HG03469 (cell line): ENCODE measurements at regions not wholly inside any gene's neighbourhood (a gene's known extent, or its start where the extent isn't known, plus 50 kb on each side); places are given as distances from the start of the nearest gene placed in this dataset.
"Not testable (repeated sequence)": the region's sequence is repeated elsewhere in the genome, so short reads cannot be mapped to it uniquely, and the experiment has no call there.

Experiments
- ATAC-seq: cut with Tn5 transposase; IDR thresholded peaks from one replicate; pipeline ENCODE4 v1.9.1; 2021; ENCODE audit warnings: mild to moderate bottlenecking, moderate library complexity, moderate number of reproducible peaks; ENCODE audit not compliant: unreplicated experiment

- ATAC-seq: no peak
Observed at GRCh38 chr6:170199716-170200115, 91.2 kb downstream of the DLL1 start.

GRCh38 chr6:170198298-170198697 lies 92.6 kb downstream of the DLL1 start:
- no peak for ATAC-seq

GRCh38 chr6:170193326-170193821 lies 97.5 kb downstream of the DLL1 start:
- no peak for ATAC-seq

DNA sequence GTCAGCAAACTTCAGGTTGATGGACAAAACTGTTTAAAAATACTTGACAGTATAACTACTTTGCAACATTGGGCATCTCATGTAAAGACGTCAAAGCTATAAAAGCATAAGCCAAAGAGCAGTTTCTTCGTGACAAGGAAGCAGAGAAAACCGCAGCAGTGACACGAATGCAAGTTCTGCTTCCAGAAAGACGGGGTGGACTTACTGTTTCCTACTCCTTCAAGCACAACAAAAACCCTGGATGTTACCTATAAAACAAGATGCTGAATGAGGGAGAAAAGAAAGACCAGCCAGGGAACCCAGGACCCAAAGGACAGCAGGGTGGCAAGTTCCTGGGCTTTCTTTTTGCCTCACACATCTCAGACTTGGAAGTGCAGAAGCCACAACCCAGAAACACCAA lies 98.0 kb downstream of the DLL1 start:
- ATAC-seq: no peak

- not testable (repeated sequence) for ATAC-seq
Observed at GRCh38 chr6:170192101-170192500, 98.8 kb downstream of the DLL1 start.

- no peak for ATAC-seq
Observed at GRCh38 chr6:170190046-170190445, 100.8 kb downstream of the DLL1 start.

DNA sequence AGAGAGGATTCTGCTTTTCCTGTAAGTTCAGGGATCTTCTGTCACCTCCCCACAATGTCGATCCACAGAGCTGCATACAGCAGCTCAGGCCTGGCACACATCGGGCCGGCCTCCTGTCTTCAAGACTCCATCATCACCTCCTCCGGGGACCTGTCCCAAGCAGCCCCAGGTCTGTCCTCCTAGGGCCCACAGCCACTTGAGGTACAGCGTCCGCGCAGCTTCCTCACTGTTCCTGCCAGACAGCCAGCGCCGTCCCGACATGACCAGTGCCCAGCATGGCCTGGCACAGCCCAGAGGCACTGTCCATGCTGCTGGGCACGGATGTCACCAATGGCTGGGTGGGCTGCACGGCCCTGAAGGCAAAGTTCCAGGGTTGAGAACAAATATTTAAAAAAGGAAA lies 101.6 kb downstream of the DLL1 start:
- no peak for ATAC-seq

GRCh38 chr6:170188571-170189001 lies 102.3 kb downstream of the DLL1 start:
- ATAC-seq: no peak

- no peak for ATAC-seq
Observed at GRCh38 chr6:170187669-170188566, 103.0 kb downstream of the DLL1 start.

DNA sequence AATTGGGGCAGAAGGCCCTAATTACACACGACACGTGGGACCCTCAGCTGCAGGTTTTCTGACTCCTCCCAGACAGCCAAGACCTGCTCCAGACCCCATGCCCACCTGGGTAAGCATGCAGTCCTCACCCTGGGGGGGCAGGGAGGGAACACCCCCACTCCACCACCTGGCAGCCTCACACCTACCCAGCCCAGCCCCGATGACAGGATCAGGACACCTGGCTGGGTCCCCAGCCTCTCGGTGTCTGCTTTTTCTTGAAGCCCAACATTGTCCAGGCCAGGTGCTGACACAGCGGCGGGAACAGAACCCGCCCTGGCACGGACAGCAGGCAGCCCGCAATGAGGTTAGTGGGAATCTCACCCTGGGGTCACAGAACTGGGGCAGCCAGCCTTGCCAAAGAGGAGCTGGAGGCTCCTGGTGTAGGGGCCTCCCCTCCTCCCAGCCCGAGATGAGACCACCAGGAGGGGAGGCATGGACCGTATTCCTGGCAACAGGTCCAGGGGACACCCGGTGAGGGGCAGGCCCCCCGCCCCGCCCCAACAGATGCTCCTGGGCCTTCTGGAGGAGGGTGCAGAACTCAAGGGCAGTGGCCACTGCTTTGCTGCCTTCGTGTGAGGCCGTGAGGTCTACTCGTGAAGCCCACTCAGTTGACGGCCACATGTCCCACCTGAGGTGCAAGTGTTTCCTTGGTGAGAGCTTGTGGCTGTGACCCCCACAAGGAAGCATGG lies 103.8 kb downstream of the DLL1 start:
- no peak for ATAC-seq

GRCh38 chr6:170186006-170186935 lies 104.6 kb downstream of the DLL1 start:
- no peak for ATAC-seq

DNA sequence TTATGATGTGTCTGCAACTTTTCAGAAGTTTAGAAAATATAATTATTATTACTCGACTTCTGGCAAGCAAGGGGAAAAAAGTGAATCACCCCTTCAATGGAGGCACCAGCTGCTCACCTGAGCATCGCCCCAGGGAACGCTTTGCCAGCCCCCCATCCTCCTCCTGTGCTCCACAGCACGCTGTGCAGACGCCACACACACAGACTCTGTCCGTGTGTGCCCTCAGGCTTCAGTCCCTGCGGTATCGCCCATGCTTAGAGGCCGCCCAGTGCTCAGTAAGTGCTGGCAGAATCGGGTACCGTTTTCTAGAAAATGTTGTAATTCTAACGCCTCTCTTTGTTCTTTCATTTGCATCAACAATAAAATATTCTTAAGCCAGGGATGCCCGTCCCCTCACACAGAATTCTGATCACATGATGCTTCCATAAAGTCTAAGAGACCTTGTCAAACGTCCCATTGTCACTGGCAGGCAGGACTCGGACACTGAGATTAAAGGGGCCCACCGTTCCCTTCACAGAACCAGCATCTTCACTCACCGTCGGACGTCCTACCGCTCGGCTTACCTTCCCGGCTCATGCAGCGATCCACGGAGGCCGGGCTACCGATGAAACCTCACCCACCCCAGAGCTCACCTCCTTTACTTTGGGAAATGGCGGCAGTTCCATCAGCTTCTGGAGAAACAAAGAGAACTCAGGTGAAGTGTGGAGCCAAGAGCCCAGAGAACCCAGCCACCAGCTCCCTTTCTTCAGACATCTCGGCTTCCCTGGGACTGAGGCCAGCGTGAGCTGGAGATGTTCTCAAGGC lies 105.5 kb downstream of the DLL1 start:
- no peak for ATAC-seq

DNA sequence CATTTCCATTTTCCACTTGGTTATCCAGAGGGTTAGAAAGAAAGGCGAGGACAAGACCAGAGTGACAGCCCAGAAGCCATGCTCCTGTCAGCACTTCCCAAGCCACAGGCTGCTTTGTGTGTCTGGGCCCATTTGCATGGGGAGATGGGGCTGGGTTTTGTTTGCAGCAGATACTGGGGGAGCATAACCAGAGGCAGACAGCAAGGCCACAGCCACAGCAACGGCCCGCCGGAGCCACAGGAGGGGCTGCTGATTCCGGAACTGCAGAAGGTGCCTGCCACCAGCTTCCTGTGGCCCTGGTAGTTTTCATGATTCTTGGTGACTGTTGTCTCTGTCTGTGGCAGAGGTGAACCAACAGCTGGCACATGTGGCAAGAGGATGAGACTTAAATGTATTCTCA lies 106.6 kb downstream of the DLL1 start:
- no peak for ATAC-seq

DNA sequence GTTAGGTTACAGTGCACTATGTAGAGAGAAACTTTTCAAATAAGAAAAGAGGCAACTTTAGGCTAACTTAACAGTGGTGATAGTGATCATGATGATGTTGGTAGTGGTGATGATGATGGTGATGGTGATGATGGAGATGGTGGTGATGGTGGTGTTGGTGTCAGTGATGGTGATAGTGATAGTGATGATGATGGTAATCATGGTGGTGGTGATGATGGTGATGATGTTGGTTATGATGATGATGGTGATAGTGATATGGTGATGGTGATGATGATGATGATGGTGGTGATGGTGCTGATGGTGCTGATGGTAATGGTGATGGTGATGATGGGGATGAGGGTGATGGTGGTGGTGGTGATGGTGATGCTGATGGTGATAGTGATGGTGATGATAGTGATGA lies 107.4 kb downstream of the DLL1 start:
- no peak for ATAC-seq

DNA sequence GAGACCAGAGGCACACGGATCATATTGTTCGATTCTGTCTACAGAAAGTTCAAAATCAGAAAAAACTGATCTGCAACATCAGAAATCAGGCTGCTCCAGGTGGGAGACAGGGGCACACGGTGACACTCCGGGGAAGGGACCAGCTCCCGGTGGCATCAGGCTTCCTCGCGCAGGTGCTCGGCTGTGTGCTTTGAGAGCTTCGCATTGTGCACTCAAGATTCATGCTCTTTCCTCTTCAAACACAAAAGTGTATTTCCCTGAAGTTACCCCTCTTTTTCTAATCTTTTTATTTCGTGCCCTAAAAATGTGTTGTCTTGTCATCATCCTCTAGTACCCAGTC lies 108.1 kb downstream of the DLL1 start:
- no peak for ATAC-seq

DNA sequence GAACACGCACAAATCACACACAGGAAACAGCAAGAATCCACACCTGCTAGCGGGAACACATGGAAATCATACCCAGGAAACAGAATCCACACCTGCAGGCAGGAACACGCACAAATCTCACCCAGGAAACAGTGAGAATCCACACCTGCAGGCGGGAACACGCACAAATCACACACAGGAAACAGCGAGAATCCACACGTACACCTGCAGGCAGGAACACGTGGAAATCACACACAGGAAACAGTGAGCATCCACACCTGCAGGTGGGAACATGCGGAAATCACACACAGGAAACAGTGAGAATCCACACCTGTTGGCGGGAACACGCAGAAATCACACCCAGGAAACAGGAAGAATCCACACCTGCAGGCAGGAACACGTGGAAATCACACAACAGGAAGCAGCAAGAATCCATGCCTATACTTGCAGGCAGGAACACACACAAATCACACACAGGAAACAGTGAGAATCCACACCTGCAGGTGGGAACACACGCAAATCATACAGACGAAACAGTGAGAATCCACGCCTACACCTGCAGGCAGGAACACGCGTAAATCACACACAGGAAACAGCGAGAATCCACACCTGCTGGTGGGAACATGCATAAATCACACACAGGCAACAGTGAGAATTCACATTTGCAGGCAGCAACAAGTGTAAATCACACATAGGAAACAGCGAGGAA lies 108.6 kb downstream of the DLL1 start:
- no peak for ATAC-seq

GRCh38 chr6:170181338-170181690 lies 109.6 kb downstream of the DLL1 start:
- ATAC-seq: no peak

GRCh38 chr6:170180671-170181337 lies 110.1 kb downstream of the DLL1 start:
- ATAC-seq: no peak
